H1 (cell line): ENCODE measurements at regions not wholly inside any gene's neighbourhood (a gene's known extent, or its start where the extent isn't known, plus 50 kb on each side); places are given as distances from the start of the nearest gene placed in this dataset.

Experiments
- CTCF ChIA-PET: fragments of 300-600 bp; sonication (Branson Sonifier 250); formaldehyde crosslinking; loops from one replicate; lab custom pipeline; 2021; ENCODE audit not compliant: partially characterized antibody; lab: Charles Lee
- POLR2A ChIA-PET: fragments of 300-600 bp; sonication (Branson Sonifier 250); formaldehyde crosslinking; loops from one replicate; lab custom pipeline; 2021; ENCODE audit warnings: inconsistent platforms; ENCODE audit not compliant: partially characterized antibody; lab: Charles Lee
- DNase-seq, 2 experiments: peaks; one replicate each; pipeline versions ENCODE4 v3.0.0 to v3.0.0-alpha.2; 2010 to 2022; ENCODE audit warnings: low spot score in 2 of 2, low read depth in 1 of 2, mixed read lengths in 1 of 2
- FAIRE-seq: peaks from 2 replicates; lab custom pipeline; 2011; peaks lifted over from hg19 to GRCh38; lab: Jason Lieb, UNC
- H2AFZ ChIP-seq: 2 replicates; pipeline ENCODE4 v1.8.1; 2012; ENCODE audit warnings: low read length, inconsistent platforms
- H2AK5ac ChIP-seq: 2 replicates; pipeline ENCODE4 v1.6.1; 2013; ENCODE audit warnings: low read depth, low read length
- H2BK120ac ChIP-seq: replicated peaks from 2 replicates; pipeline ENCODE3; 2013; ENCODE audit warnings: low read depth, low read length, inconsistent platforms
- H2BK12ac ChIP-seq: 2 replicates; pipeline ENCODE4 v1.6.1; 2013; ENCODE audit warnings: low read depth, low read length
- H2BK15ac ChIP-seq: 2 replicates; pipeline ENCODE4 v1.6.1; 2013; ENCODE audit warnings: low read length
- H2BK20ac ChIP-seq: 2 replicates; pipeline ENCODE4 v1.6.1; 2013; ENCODE audit warnings: low read length
- H2BK5ac ChIP-seq: 2 replicates; pipeline ENCODE4 v1.6.1; 2013; ENCODE audit warnings: low read depth, low read length
- H3K14ac ChIP-seq: 2 replicates; pipeline ENCODE4 v1.6.1; 2013; ENCODE audit warnings: inconsistent platforms; ENCODE audit not compliant: insufficient read length
- H3K18ac ChIP-seq: 2 replicates; pipeline ENCODE4 v1.6.1; 2013; ENCODE audit warnings: low read length; ENCODE audit errors: extremely low read depth
- H3K23ac ChIP-seq: 2 replicates; pipeline ENCODE4 v1.6.1; 2013; ENCODE audit warnings: inconsistent platforms; ENCODE audit not compliant: insufficient read length
- H3K23me2 ChIP-seq: 2 replicates; pipeline ENCODE4 v1.6.1; 2013; ENCODE audit warnings: low read depth, low read length
- H3K27ac ChIP-seq: 2 replicates; pipeline ENCODE4 v1.6.1; 2011; ENCODE audit warnings: low read depth, low read length, inconsistent platforms
- H3K27me3 ChIP-seq, 4 experiments: replicated peaks in 1 of 4; 1 replicate in 1 of 4; 2 replicates in 3 of 4; pipeline versions ENCODE4 v1.6.1 to v1.8.1; 2011 to 2013; ENCODE audit warnings: low read length in 3 of 4, mild to moderate bottlenecking in 3 of 4, inconsistent platforms in 2 of 4, mixed read lengths in 2 of 4, moderate library complexity in 1 of 4; ENCODE audit not compliant: control insufficient read depth in 3 of 4, insufficient read depth in 3 of 4; ENCODE audit errors: extremely low read depth in 1 of 4
- H3K36me3 ChIP-seq, 4 experiments: 2 replicates each; pipeline versions ENCODE4 v1.6.1 to v1.8.1; 2011 to 2013; ENCODE audit warnings: mild to moderate bottlenecking in 4 of 4, low read length in 3 of 4, moderate library complexity in 2 of 4, control low read depth in 1 of 4, inconsistent platforms in 1 of 4; ENCODE audit not compliant: insufficient read depth in 4 of 4, control insufficient read depth in 2 of 4
- H3K4ac ChIP-seq: replicated peaks from 2 replicates; pipeline ENCODE3; 2013; ENCODE audit warnings: low read length, low read depth, mixed read lengths, inconsistent platforms; ENCODE audit not compliant: insufficient read length
- H3K4me1 ChIP-seq, 4 experiments: replicated peaks in 1 of 4; 1 replicate in 1 of 4; 2 replicates in 3 of 4; pipeline versions ENCODE4 v1.6.1 to v1.8.1; 2011 to 2013; ENCODE audit warnings: low read length in 3 of 4, inconsistent platforms in 2 of 4, mixed read lengths in 1 of 4; ENCODE audit not compliant: insufficient read depth in 4 of 4, control insufficient read depth in 3 of 4
- H3K4me2 ChIP-seq, 2 experiments: 2 replicates each; pipeline versions ENCODE4 v1.6.1 to v1.8.1; 2011 to 2013; ENCODE audit warnings: low read depth in 2 of 2, low read length in 2 of 2, control low read depth in 1 of 2, inconsistent platforms in 1 of 2, mild to moderate bottlenecking in 1 of 2; ENCODE audit not compliant: insufficient read depth in 1 of 2
- H3K4me3 ChIP-seq, 4 experiments: fragments of 200-600, 300-600 bp in 1 of 4; sonication (generic), shearing (Covaris generic), sonication (Bioruptor Twin) in 1 of 4; 2 replicates each; pipeline versions ENCODE4 v1.5.1 to v1.8.1; 2011 to 2016; ENCODE audit warnings: low read length in 4 of 4, low read depth in 3 of 4, control low read depth in 2 of 4, inconsistent platforms in 2 of 4, mild to moderate bottlenecking in 2 of 4, mixed read lengths in 1 of 4, moderate library complexity in 1 of 4; ENCODE audit not compliant: insufficient read depth in 2 of 4; ENCODE audit errors: extremely low read depth in 1 of 4
- H3K56ac ChIP-seq: replicated peaks from 2 replicates; pipeline ENCODE3; 2013; ENCODE audit warnings: low read depth, mild to moderate bottlenecking, mixed read lengths, low read length, inconsistent platforms; ENCODE audit not compliant: insufficient read length
- H3K79me1 ChIP-seq: 2 replicates; pipeline ENCODE4 v1.6.1; 2013; ENCODE audit warnings: low read depth, low read length, control low read depth
- H3K79me2 ChIP-seq, 2 experiments: 2 replicates each; pipeline versions ENCODE4 v1.6.1 to v1.8.1; 2012 to 2013; ENCODE audit warnings: low read length in 2 of 2, mild to moderate bottlenecking in 2 of 2, inconsistent platforms in 1 of 2; ENCODE audit not compliant: insufficient read depth in 2 of 2, control insufficient read depth in 1 of 2
- H3K9ac ChIP-seq, 4 experiments: replicated peaks in 1 of 4; 1 replicate in 1 of 4; 2 replicates in 3 of 4; pipeline versions ENCODE4 v1.6.1 to v1.8.1; 2011 to 2013; ENCODE audit warnings: low read depth in 3 of 4, low read length in 3 of 4, control low read depth in 2 of 4, mild to moderate bottlenecking in 2 of 4, moderate library complexity in 2 of 4, inconsistent platforms in 1 of 4; ENCODE audit errors: extremely low read depth in 1 of 4
- H3K9me3 ChIP-seq, 2 experiments: 2 replicates each; pipeline versions ENCODE4 v1.6.1 to v1.8.1; 2012 to 2013; ENCODE audit warnings: mild to moderate bottlenecking in 2 of 2, moderate library complexity in 2 of 2, control low read depth in 1 of 2, inconsistent platforms in 1 of 2, low read depth in 1 of 2, low read length in 1 of 2, mixed read lengths in 1 of 2; ENCODE audit not compliant: insufficient read depth in 2 of 2
- H4K20me1 ChIP-seq, 2 experiments: replicated peaks in 1 of 2; 2 replicates each; pipeline versions ENCODE3 to v1.8.1; 2011 to 2013; ENCODE audit warnings: inconsistent platforms in 2 of 2, low read length in 2 of 2, mild to moderate bottlenecking in 1 of 2; ENCODE audit not compliant: insufficient read depth in 2 of 2, control insufficient read depth in 1 of 2
- H4K5ac ChIP-seq: 2 replicates; pipeline ENCODE4 v1.6.1; 2013; ENCODE audit warnings: low read length, low read depth, mixed read lengths, inconsistent platforms; ENCODE audit not compliant: insufficient read length
- H4K8ac ChIP-seq: 2 replicates; pipeline ENCODE4 v1.8.0; 2013; ENCODE audit warnings: mild to moderate bottlenecking, moderate library complexity, low read length, inconsistent platforms; ENCODE audit not compliant: insufficient read depth; ENCODE audit errors: extremely low read depth
- H4K91ac ChIP-seq: replicated peaks from 2 replicates; pipeline ENCODE3; 2013; ENCODE audit warnings: low read length, mixed read lengths, inconsistent platforms; ENCODE audit not compliant: insufficient read length
- ATF3 ChIP-seq: IDR thresholded peaks from 2 replicates; pipeline ENCODE4 v1.6.1; 2011; ENCODE audit warnings: low read depth, mild to moderate bottlenecking, low read length; ENCODE audit not compliant: insufficient read depth
- CREB1 ChIP-seq: IDR thresholded peaks from 2 replicates; pipeline ENCODE4 v1.6.1; 2012; ENCODE audit warnings: inconsistent platforms
- EGR1 ChIP-seq: IDR thresholded peaks from 2 replicates; pipeline ENCODE4 v1.6.1; 2011; ENCODE audit warnings: low read depth, low read length, borderline replicate concordance
- GABPA ChIP-seq: IDR thresholded peaks from 2 replicates; pipeline ENCODE4 v1.6.1; 2011; ENCODE audit warnings: mild to moderate bottlenecking, low read length, moderate library complexity, borderline replicate concordance; ENCODE audit not compliant: insufficient read depth
- GTF2F1 ChIP-seq: IDR thresholded peaks from 2 replicates; pipeline ENCODE4 v1.6.1; 2012; ENCODE audit warnings: low read depth, low read length, improper control_type of control experiment, borderline replicate concordance
- HDAC2 ChIP-seq, 2 experiments: fragments of 300-600 bp in 1 of 2; sonication (generic) in 1 of 2; IDR thresholded peaks; 2 replicates each; pipeline ENCODE4 v1.6.1; 2011 to 2012; ENCODE audit warnings: low read depth in 2 of 2, low read length in 2 of 2, mild to moderate bottlenecking in 2 of 2, moderate library complexity in 2 of 2, borderline replicate concordance in 1 of 2, inconsistent platforms in 1 of 2
- JUND ChIP-seq: IDR thresholded peaks from 2 replicates; pipeline ENCODE4 v1.6.1; 2011; ENCODE audit warnings: mild to moderate bottlenecking, improper control_type of control experiment, low read length
- KDM4A ChIP-seq: IDR thresholded peaks from one replicate; pipeline ENCODE4 v1.7.1; 2012; ENCODE audit warnings: low read depth, mild to moderate bottlenecking, moderate library complexity, low read length, inconsistent platforms; ENCODE audit not compliant: severe bottlenecking
- MAFK ChIP-seq: IDR thresholded peaks from 2 replicates; pipeline ENCODE4 v1.6.1; 2012; ENCODE audit warnings: low read depth, mild to moderate bottlenecking, improper control_type of control experiment, low read length
- MAX ChIP-seq: IDR thresholded peaks from 2 replicates; pipeline ENCODE4 v1.6.1; 2012; ENCODE audit warnings: inconsistent platforms
- RFX5 ChIP-seq: IDR thresholded peaks from 2 replicates; pipeline ENCODE4 v1.6.1; 2011; ENCODE audit warnings: low read depth, low read length, improper control_type of control experiment, borderline replicate concordance
- SIRT6 ChIP-seq: IDR thresholded peaks from one replicate; pipeline ENCODE4 v1.7.1; 2012; ENCODE audit warnings: low read length, inconsistent platforms
- SP1 ChIP-seq: IDR thresholded peaks from 2 replicates; pipeline ENCODE4 v1.6.1; 2011; ENCODE audit warnings: low read depth, low read length
- TAF1 ChIP-seq: IDR thresholded peaks from 2 replicates; pipeline ENCODE4 v1.6.1; 2011; ENCODE audit warnings: mild to moderate bottlenecking, low read depth, low read length
- TAF7 ChIP-seq: optimal IDR thresholded peaks from 2 replicates; pipeline ENCODE3; 2011; ENCODE audit warnings: low read depth, mild to moderate bottlenecking, inconsistent platforms, low read length, moderate library complexity, borderline replicate concordance
- WGBS, 2 experiments: shearing (Covaris generic) in 1 of 2; methylation state at CpG; one replicate each; pipeline versions ENCODE4 v1.1.6 to v1.1.7; 2013 to 2015; ENCODE audit warnings: low lambda C conversion rate in 2 of 2, mixed read lengths in 2 of 2, inconsistent platforms in 1 of 2, low coverage in 1 of 2, missing lambda C conversion rate in 1 of 2; ENCODE audit not compliant: insufficient replicate concordance in 2 of 2, insufficient coverage in 1 of 2, insufficient read length in 1 of 2; ENCODE audit errors: extremely low coverage in 1 of 2, missing lambda C conversion rate in 1 of 2; 5-methylcytosine and 5-hydroxymethylcytosine counted together

GRCh38 chr2:226198956-226199355 is 600.7 kb downstream of the IRS1 start:
- FAIRE-seq (no peak), DNase-seq (no peak)
- no peak overlapping the region for H3K9ac ChIP-seq
- H3K27me3 ChIP-seq, result no peaks in the 10 kb centered on the region
- H2AFZ ChIP-seq, result no peak overlapping the region
- no peaks in the 10 kb centered on the region for H3K9me3 ChIP-seq
- H3K4me2 ChIP-seq, result no peak overlapping the region
- no peak overlapping the region for H2BK15ac ChIP-seq
- H3K18ac ChIP-seq, result no peak overlapping the region
- no peak overlapping the region for H3K4ac ChIP-seq
- no peak overlapping the region for H2BK5ac ChIP-seq
- WGBS, 2 experiments, result 87% methylated on average over 4 of the region's 4 CpGs; no CpG with 5 or more reads in 1 of the 2 experiments
- H3K23ac ChIP-seq, result no peak overlapping the region
- no peak overlapping the region for H3K56ac ChIP-seq
- H4K5ac ChIP-seq, result no peak overlapping the region
- H3K4me3 ChIP-seq, result no peak overlapping the region
- H2BK12ac ChIP-seq, result no peak overlapping the region
- H3K14ac ChIP-seq, result no peak overlapping the region
- no peak overlapping the region for H4K8ac ChIP-seq
- H4K20me1 ChIP-seq, result no peaks in the 10 kb centered on the region
- H3K79me2 ChIP-seq, result no peaks in the 10 kb centered on the region
- no peaks in the 10 kb centered on the region for H3K79me1 ChIP-seq
- H3K36me3 ChIP-seq, result no peaks in the 10 kb centered on the region
- no peaks in the 10 kb centered on the region for H3K4me1 ChIP-seq
- H3K27ac ChIP-seq, result no peak overlapping the region
- ChIA-PET POLR2A (no interaction called here), CTCF (interaction anchor here (0.6 to 1.5 kb wide), 4 partner anchors 15 to 1272 kb away, joined by 3 to 4 read pairs (median 3); no protein-coding TSS in a partner anchor)
- no peak overlapping the region for H2BK20ac ChIP-seq
- H2AK5ac ChIP-seq, result no peak overlapping the region
- no peak overlapping the region for H2BK120ac ChIP-seq
- no peaks in the 10 kb centered on the region for H3K23me2 ChIP-seq
- H4K91ac ChIP-seq, result no peak overlapping the region
- no peak for TF ChIP-seq TAF7
- no peak for TF ChIP-seq SP1
- TF ChIP-seq JUND, result no peak
- TF ChIP-seq GABPA, result no peak
- no peak for TF ChIP-seq HDAC2 (IDR thresholded peaks at IDR 0.05; ENCODE audit: borderline replicate concordance in 1 of 2, low read depth in 2 of 2, low read length in 2 of 2)
- no peak for TF ChIP-seq SIRT6
- no peak for TF ChIP-seq ATF3
- no peak for TF ChIP-seq MAX
- TF ChIP-seq TAF1, result no peak
- TF ChIP-seq CREB1, result no peak
- TF ChIP-seq KDM4A, result no peak
- TF ChIP-seq RFX5, result no peak
- no peak for TF ChIP-seq GTF2F1
- no peak for TF ChIP-seq EGR1
- no peak for TF ChIP-seq MAFK
